PFSK-1 (cell line): ENCODE measurements at regions not wholly inside any gene's neighbourhood (a gene's known extent, or its start where the extent isn't known, plus 50 kb on each side); places are given as distances from the start of the nearest gene placed in this dataset.

ENCODE experiments used
- POLR2AphosphoS5 ChIP-seq: IDR thresholded peaks from 2 replicates; pipeline ENCODE4 v1.6.1; 2012; ENCODE audit warnings: low read depth, mild to moderate bottlenecking, control low read depth, low read length, moderate library complexity
- REST ChIP-seq, 2 experiments: IDR thresholded peaks; 2 replicates each; pipeline versions ENCODE4 v1.6.1 to v1.8.0; 2011 to 2012; ENCODE audit warnings: low read depth in 2 of 2, low read length in 2 of 2, control low read depth in 1 of 2, inconsistent platforms in 1 of 2, mild to moderate bottlenecking in 1 of 2, moderate library complexity in 1 of 2; ENCODE audit not compliant: insufficient read depth in 1 of 2
- TAF1 ChIP-seq: IDR thresholded peaks from 2 replicates; pipeline ENCODE4 v1.6.1; 2012; ENCODE audit warnings: low read length, control low read depth, borderline replicate concordance; ENCODE audit not compliant: insufficient read depth

DNA sequence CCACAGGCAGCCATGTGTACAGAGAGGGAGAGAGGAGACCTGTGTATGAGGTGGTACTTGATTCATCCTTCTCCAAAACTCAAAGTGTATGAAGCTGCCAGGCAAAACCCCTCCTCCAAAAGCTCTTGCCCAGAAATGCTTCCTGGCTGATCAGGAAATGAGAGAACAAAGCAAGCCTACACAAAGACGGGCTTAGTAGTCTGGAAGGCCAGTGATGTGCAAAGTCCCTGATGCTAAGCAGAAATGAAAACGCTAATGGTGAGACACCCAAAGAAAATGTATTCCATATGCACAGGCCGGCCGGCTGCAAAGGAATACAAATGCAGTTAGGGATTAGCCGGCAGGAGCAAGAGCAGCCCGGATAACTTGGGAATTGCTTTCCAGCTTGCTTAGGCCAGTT is 234.9 kb upstream of the CADM1 start:
- TF ChIP-seq TAF1 (no peak), REST (IDR thresholded peaks at IDR 0.05; ENCODE audit: insufficient read depth in 1 of 2, low read depth in 2 of 2, low read length in 2 of 2) (no peak), POLR2AphosphoS5 (no peak)
